Stimulated activated memory B cell treated with anti-CD40 and anti-IgM and Interleukin-4, amounts not matched to agents 10 μg/mL and 1 μg/mL and 100 μg/mL, for 72 hours (primary cell): ENCODE measurements at regions not wholly inside any gene's neighbourhood (a gene's known extent, or its start where the extent isn't known, plus 50 kb on each side); places are given as distances from the start of the nearest gene placed in this dataset.

Source experiments
- ATAC-seq: fragments of 150-1000 bp; cut with Tn5 transposase; 2 replicates; pipeline ENCODE4 v1.10.0; 2021
- H3K27ac Mint-ChIP-seq: one replicate; pipeline ENCODE4 v1.8.0; 2022; ENCODE audit warnings: mild to moderate bottlenecking, mixed read lengths
- H3K27me3 Mint-ChIP-seq: one replicate; pipeline ENCODE4 v1.8.0; 2022; ENCODE audit warnings: mixed read lengths
- H3K36me3 Mint-ChIP-seq: one replicate; pipeline ENCODE4 v1.8.0; 2022; ENCODE audit warnings: mixed read lengths
- H3K4me1 Mint-ChIP-seq: one replicate; pipeline ENCODE4 v1.8.0; 2022; ENCODE audit warnings: mixed read lengths
- H3K4me3 Mint-ChIP-seq: one replicate; pipeline ENCODE4 v1.8.0; 2022; ENCODE audit warnings: mild to moderate bottlenecking, moderate library complexity, mixed read lengths
- H3K9me3 Mint-ChIP-seq: one replicate; pipeline ENCODE4 v1.8.0; 2022; ENCODE audit warnings: mixed read lengths

- no peaks in the 10 kb centered on the region for H3K36me3 Mint-ChIP-seq
Observed at GRCh38 chr9:99737649-99738048, 84.0 kb upstream of the NR4A3 start.

GRCh38 chr9:99743006-99743405 lies 78.7 kb upstream of the NR4A3 start:
- Mint-ChIP-seq H3K27ac (no peak overlapping the region), H3K4me3 (no peak overlapping the region), H3K4me1 (peaks cover 19% of the 10 kb centered on the region), H3K27me3 (peaks cover under 1% of the 10 kb centered on the region), H3K9me3 (no peaks in the 10 kb centered on the region), H3K36me3 (no peaks in the 10 kb centered on the region)
- no peak for ATAC-seq

More at GRCh38 chr9:99737649-99738048, 84.0 kb upstream of the NR4A3 start:
- no peak overlapping the region for H3K4me3 Mint-ChIP-seq
- H3K27me3 Mint-ChIP-seq: peaks cover 12% of the 10 kb centered on the region
- ATAC-seq: no peak
- no peak overlapping the region for H3K27ac Mint-ChIP-seq
- peaks cover 5% of the 10 kb centered on the region for H3K4me1 Mint-ChIP-seq
- no peaks in the 10 kb centered on the region for H3K9me3 Mint-ChIP-seq

GRCh38 chr9:99743455-99743854 lies 78.2 kb upstream of the NR4A3 start:
- Mint-ChIP-seq H3K27ac (no peak overlapping the region), H3K9me3 (no peaks in the 10 kb centered on the region), H3K36me3 (no peaks in the 10 kb centered on the region), H3K27me3 (no peaks in the 10 kb centered on the region), H3K4me1 (peaks cover 24% of the 10 kb centered on the region), H3K4me3 (no peak overlapping the region)
- no peak for ATAC-seq

- no peaks in the 10 kb centered on the region for H3K36me3 Mint-ChIP-seq
- no peak overlapping the region for H3K4me3 Mint-ChIP-seq
- H3K4me1 Mint-ChIP-seq: peaks cover 27% of the 10 kb centered on the region
- H3K27ac Mint-ChIP-seq: no peak overlapping the region
- no peak for ATAC-seq
- no peaks in the 10 kb centered on the region for H3K27me3 Mint-ChIP-seq
- no peaks in the 10 kb centered on the region for H3K9me3 Mint-ChIP-seq
Observed at GRCh38 chr9:99744132-99744531, 77.6 kb upstream of the NR4A3 start.

- Mint-ChIP-seq H3K9me3 (no peaks in the 10 kb centered on the region), H3K4me3 (no peak overlapping the region), H3K36me3 (no peaks in the 10 kb centered on the region), H3K27ac (no peak overlapping the region), H3K27me3 (no peaks in the 10 kb centered on the region), H3K4me1 (peaks cover 27% of the 10 kb centered on the region)
- no peak for ATAC-seq
Observed at GRCh38 chr9:99745085-99745484, 76.6 kb upstream of the NR4A3 start.

GRCh38 chr9:99746406-99746805 lies 75.3 kb upstream of the NR4A3 start:
- peaks cover 27% of the 10 kb centered on the region for H3K4me1 Mint-ChIP-seq
- no peak overlapping the region for H3K4me3 Mint-ChIP-seq
- no peak overlapping the region for H3K27ac Mint-ChIP-seq
- no peak for ATAC-seq
- H3K9me3 Mint-ChIP-seq: no peaks in the 10 kb centered on the region
- no peaks in the 10 kb centered on the region for H3K36me3 Mint-ChIP-seq
- no peaks in the 10 kb centered on the region for H3K27me3 Mint-ChIP-seq

GRCh38 chr9:99748266-99748665 lies 73.4 kb upstream of the NR4A3 start:
- Mint-ChIP-seq H3K4me1 (peaks cover 27% of the 10 kb centered on the region), H3K36me3 (no peaks in the 10 kb centered on the region), H3K27me3 (no peaks in the 10 kb centered on the region)

GRCh38 chr9:99748676-99749075 lies 73.0 kb upstream of the NR4A3 start:
- H3K36me3 Mint-ChIP-seq: no peaks in the 10 kb centered on the region
- no peaks in the 10 kb centered on the region for H3K27me3 Mint-ChIP-seq
- H3K4me1 Mint-ChIP-seq: peaks cover 27% of the 10 kb centered on the region
- H3K4me3 Mint-ChIP-seq: no peak overlapping the region
- no peaks in the 10 kb centered on the region for H3K9me3 Mint-ChIP-seq
- peak overlapping the region; percentile 41 for H3K27ac Mint-ChIP-seq
- ATAC-seq: no peak

More at GRCh38 chr9:99748266-99748665, 73.4 kb upstream of the NR4A3 start:
- H3K4me3 Mint-ChIP-seq: no peak overlapping the region
- no peak for ATAC-seq
- no peaks in the 10 kb centered on the region for H3K9me3 Mint-ChIP-seq
- H3K27ac Mint-ChIP-seq: peak overlapping the region; percentile 41

- peaks cover 27% of the 10 kb centered on the region for H3K4me1 Mint-ChIP-seq
- H3K9me3 Mint-ChIP-seq: no peaks in the 10 kb centered on the region
- no peaks in the 10 kb centered on the region for H3K27me3 Mint-ChIP-seq
- no peak overlapping the region for H3K4me3 Mint-ChIP-seq
- H3K36me3 Mint-ChIP-seq: no peaks in the 10 kb centered on the region
- H3K27ac Mint-ChIP-seq: no peak overlapping the region
- ATAC-seq: no peak
Observed at GRCh38 chr9:99749641-99750040, 72.0 kb upstream of the NR4A3 start.

GRCh38 chr9:99750526-99750925 lies 71.2 kb upstream of the NR4A3 start:
- H3K4me1 Mint-ChIP-seq: peaks cover 27% of the 10 kb centered on the region
- H3K9me3 Mint-ChIP-seq: no peaks in the 10 kb centered on the region
- no peaks in the 10 kb centered on the region for H3K27me3 Mint-ChIP-seq
- no peaks in the 10 kb centered on the region for H3K36me3 Mint-ChIP-seq
- no peak for ATAC-seq
- H3K4me3 Mint-ChIP-seq: no peak overlapping the region
- no peak overlapping the region for H3K27ac Mint-ChIP-seq

- H3K27ac Mint-ChIP-seq: no peak overlapping the region
- H3K9me3 Mint-ChIP-seq: no peaks in the 10 kb centered on the region
- H3K36me3 Mint-ChIP-seq: no peaks in the 10 kb centered on the region
- H3K4me1 Mint-ChIP-seq: peaks cover 12% of the 10 kb centered on the region
- no peak for ATAC-seq
- no peak overlapping the region for H3K4me3 Mint-ChIP-seq
- no peaks in the 10 kb centered on the region for H3K27me3 Mint-ChIP-seq
Observed at GRCh38 chr9:99752417-99753109, 69.1 kb upstream of the NR4A3 start.

GRCh38 chr9:99753436-99753835 lies 68.2 kb upstream of the NR4A3 start:
- Mint-ChIP-seq H3K4me1 (peaks cover 3% of the 10 kb centered on the region), H3K27me3 (no peaks in the 10 kb centered on the region), H3K27ac (no peak overlapping the region), H3K4me3 (no peak overlapping the region), H3K9me3 (no peaks in the 10 kb centered on the region), H3K36me3 (no peaks in the 10 kb centered on the region)
- ATAC-seq: no peak

GRCh38 chr9:99760421-99760820 lies 61.3 kb upstream of the NR4A3 start:
- H3K9me3 Mint-ChIP-seq: peaks cover 3% of the 10 kb centered on the region
- no peaks in the 10 kb centered on the region for H3K36me3 Mint-ChIP-seq
- H3K27ac Mint-ChIP-seq: no peak overlapping the region
- ATAC-seq: no peak
- H3K27me3 Mint-ChIP-seq: no peaks in the 10 kb centered on the region
- H3K4me1 Mint-ChIP-seq: no peaks in the 10 kb centered on the region
- H3K4me3 Mint-ChIP-seq: no peak overlapping the region

GRCh38 chr9:99762470-99762869 lies 59.2 kb upstream of the NR4A3 start:
- H3K4me3 Mint-ChIP-seq: no peak overlapping the region
- H3K27ac Mint-ChIP-seq: no peak overlapping the region
- H3K27me3 Mint-ChIP-seq: no peaks in the 10 kb centered on the region
- ATAC-seq: peak; percentile 96
- no peaks in the 10 kb centered on the region for H3K36me3 Mint-ChIP-seq
- peaks cover 3% of the 10 kb centered on the region for H3K9me3 Mint-ChIP-seq
- H3K4me1 Mint-ChIP-seq: no peaks in the 10 kb centered on the region
